ENCODE measurements at regions not wholly inside any gene's neighbourhood (a gene's known extent, or its start where the extent isn't known, plus 50 kb on each side); places are given as distances from the start of the nearest gene placed in this dataset.
A peak's percentile ranks its signal among the peaks of the same experiment; 100 is the strongest.

GRCh38 chr3:99163314-99163713 lies 261.8 kb upstream of the DCBLD2 start:
- no peak for DNase-seq
- 88% methylated on average over 3 of the region's 3 CpGs for WGBS
- H3K4ac ChIP-seq (ENCODE audit: low read depth in 1 of 2, low read length in 2 of 2): no peak overlapping the region

GRCh38 chr3:99159220-99159762 lies 257.8 kb upstream of the DCBLD2 start:
- H2BK12ac ChIP-seq (ENCODE audit: low read length in 2 of 2): no peak overlapping the region
- H3K27me3 ChIP-seq (ENCODE audit: control insufficient read depth in 1 of 2, insufficient read depth in 1 of 2, low read length in 2 of 2): no peaks in the 10 kb centered on the region
- H2AK5ac ChIP-seq (ENCODE audit: low read length, severe bottlenecking): no peak overlapping the region
- H2BK15ac ChIP-seq (ENCODE audit: low read depth, poor library complexity, severe bottlenecking): no peak overlapping the region
- no peak overlapping the region for H3K27ac ChIP-seq (ENCODE audit: low read length, poor library complexity, severe bottlenecking)
- H3K4ac ChIP-seq (ENCODE audit: low read depth in 1 of 2, low read length in 2 of 2): no peak overlapping the region
- H2AFZ ChIP-seq (ENCODE audit: low read depth, low read length): no peak overlapping the region
- H3K4me1 ChIP-seq (ENCODE audit: control insufficient read depth, insufficient read depth, low read depth, low read length): no peaks in the 10 kb centered on the region
- no peak overlapping the region for H2BK5ac ChIP-seq (ENCODE audit: low read depth, low read length, poor library complexity, severe bottlenecking)
- H3K4me2 ChIP-seq (ENCODE audit: low read length, poor library complexity, severe bottlenecking): no peak overlapping the region
- peak overlapping the region in 1 of 2 experiments; percentile 43 for H3K4me3 ChIP-seq (ENCODE audit: insufficient read depth in 1 of 2, low read depth in 1 of 2, low read length in 2 of 2)
- H4K91ac ChIP-seq (ENCODE audit: low read length): no peak overlapping the region
- no peak for DNase-seq
- no peak overlapping the region for H3K9ac ChIP-seq (ENCODE audit: low read length)
- H3K18ac ChIP-seq (ENCODE audit: low read depth in 1 of 2, low read length in 2 of 2): no peak overlapping the region
- H3K79me1 ChIP-seq (replicated peaks; ENCODE audit: low read length, poor library complexity, severe bottlenecking): no peaks in the 10 kb centered on the region
- no peak overlapping the region for H3K14ac ChIP-seq (ENCODE audit: low read length in 2 of 2)
- H4K8ac ChIP-seq (ENCODE audit: low read length): no peak overlapping the region
- no peak overlapping the region for H3K23ac ChIP-seq (ENCODE audit: low read length in 2 of 2)
- peaks cover 0 to 7% of the 10 kb centered on the region in 2 experiments for H3K36me3 ChIP-seq (ENCODE audit: control insufficient read depth in 1 of 2, insufficient read depth in 2 of 2, low read depth in 1 of 2, low read length in 2 of 2)
- peaks cover 39% of the 10 kb centered on the region for H3K9me3 ChIP-seq (ENCODE audit: control insufficient read depth, low read length)
- no peak overlapping the region for H2BK120ac ChIP-seq (ENCODE audit: low read depth, low read length)

More at GRCh38 chr3:99163314-99163713, 261.8 kb upstream of the DCBLD2 start:
- peaks cover 0 to 7% of the 10 kb centered on the region in 2 experiments for H3K36me3 ChIP-seq (ENCODE audit: control insufficient read depth in 1 of 2, insufficient read depth in 2 of 2, low read depth in 1 of 2, low read length in 2 of 2)
- H2BK15ac ChIP-seq (ENCODE audit: low read depth, poor library complexity, severe bottlenecking): no peak overlapping the region
- H3K23ac ChIP-seq (ENCODE audit: low read length in 2 of 2): no peak overlapping the region
- H2BK12ac ChIP-seq (ENCODE audit: low read length in 2 of 2): no peak overlapping the region
- H2BK5ac ChIP-seq (ENCODE audit: low read depth, low read length, poor library complexity, severe bottlenecking): no peak overlapping the region
- H4K91ac ChIP-seq (ENCODE audit: low read length): no peak overlapping the region
- H3K4me3 ChIP-seq (ENCODE audit: insufficient read depth in 1 of 2, low read depth in 1 of 2, low read length in 2 of 2): no peak overlapping the region
- H3K79me1 ChIP-seq (replicated peaks; ENCODE audit: low read length, poor library complexity, severe bottlenecking): no peaks in the 10 kb centered on the region
- no peak overlapping the region for H3K4me2 ChIP-seq (ENCODE audit: low read length, poor library complexity, severe bottlenecking)
- H3K9ac ChIP-seq (ENCODE audit: low read length): no peak overlapping the region
- H3K18ac ChIP-seq (ENCODE audit: low read depth in 1 of 2, low read length in 2 of 2): no peak overlapping the region
- H2AK5ac ChIP-seq (ENCODE audit: low read length, severe bottlenecking): no peak overlapping the region
- H3K27me3 ChIP-seq (ENCODE audit: control insufficient read depth in 1 of 2, insufficient read depth in 1 of 2, low read length in 2 of 2): no peaks in the 10 kb centered on the region
- H3K27ac ChIP-seq (ENCODE audit: low read length, poor library complexity, severe bottlenecking): no peak overlapping the region
- no peak overlapping the region for H2AFZ ChIP-seq (ENCODE audit: low read depth, low read length)
- H3K9me3 ChIP-seq (ENCODE audit: control insufficient read depth, low read length): peaks cover 20% of the 10 kb centered on the region
- no peak overlapping the region for H3K14ac ChIP-seq (ENCODE audit: low read length in 2 of 2)
- no peaks in the 10 kb centered on the region for H3K4me1 ChIP-seq (ENCODE audit: control insufficient read depth, insufficient read depth, low read depth, low read length)
- no peak overlapping the region for H2BK120ac ChIP-seq (ENCODE audit: low read depth, low read length)
- no peak overlapping the region for H4K8ac ChIP-seq (ENCODE audit: low read length)

- H3K27me3 ChIP-seq (ENCODE audit: control insufficient read depth in 1 of 2, insufficient read depth in 1 of 2, low read length in 2 of 2): no peaks in the 10 kb centered on the region
- no peak overlapping the region for H3K4me2 ChIP-seq (ENCODE audit: low read length, poor library complexity, severe bottlenecking)
- H3K36me3 ChIP-seq (ENCODE audit: control insufficient read depth in 1 of 2, insufficient read depth in 2 of 2, low read depth in 1 of 2, low read length in 2 of 2): no peaks in the 10 kb centered on the region
- no peak overlapping the region for H4K91ac ChIP-seq (ENCODE audit: low read length)
- no peak overlapping the region for H4K8ac ChIP-seq (ENCODE audit: low read length)
- H3K4me1 ChIP-seq (ENCODE audit: control insufficient read depth, insufficient read depth, low read depth, low read length): no peaks in the 10 kb centered on the region
- peaks cover 3% of the 10 kb centered on the region for H3K9me3 ChIP-seq (ENCODE audit: control insufficient read depth, low read length)
- no peak overlapping the region for H3K18ac ChIP-seq (ENCODE audit: low read depth in 1 of 2, low read length in 2 of 2)
- H2BK12ac ChIP-seq (ENCODE audit: low read length in 2 of 2): no peak overlapping the region
- no peaks in the 10 kb centered on the region for H3K79me1 ChIP-seq (replicated peaks; ENCODE audit: low read length, poor library complexity, severe bottlenecking)
- H3K23ac ChIP-seq (ENCODE audit: low read length in 2 of 2): no peak overlapping the region
- DNase-seq: no peak
- no peak overlapping the region for H2BK5ac ChIP-seq (ENCODE audit: low read depth, low read length, poor library complexity, severe bottlenecking)
- H2BK120ac ChIP-seq (ENCODE audit: low read depth, low read length): no peak overlapping the region
- H3K14ac ChIP-seq (ENCODE audit: low read length in 2 of 2): no peak overlapping the region
- H3K4me3 ChIP-seq (ENCODE audit: insufficient read depth in 1 of 2, low read depth in 1 of 2, low read length in 2 of 2): no peak overlapping the region
- no peak overlapping the region for H2BK15ac ChIP-seq (ENCODE audit: low read depth, poor library complexity, severe bottlenecking)
- H2AFZ ChIP-seq (ENCODE audit: low read depth, low read length): no peak overlapping the region
- H3K9ac ChIP-seq (ENCODE audit: low read length): no peak overlapping the region
- WGBS: 100% methylated on average over 1 of the region's 1 CpG
- no peak overlapping the region for H3K27ac ChIP-seq (ENCODE audit: low read length, poor library complexity, severe bottlenecking)
- no peak overlapping the region for H3K4ac ChIP-seq (ENCODE audit: low read depth in 1 of 2, low read length in 2 of 2)
- no peak overlapping the region for H2AK5ac ChIP-seq (ENCODE audit: low read length, severe bottlenecking)
Measured at GRCh38 chr3:99145031-99145430, 243.5 kb upstream of the DCBLD2 start.

- H3K4ac ChIP-seq (ENCODE audit: low read depth in 1 of 2, low read length in 2 of 2): no peak overlapping the region
- no peak overlapping the region for H3K18ac ChIP-seq (ENCODE audit: low read depth in 1 of 2, low read length in 2 of 2)
- H3K4me2 ChIP-seq (ENCODE audit: low read length, poor library complexity, severe bottlenecking): no peak overlapping the region
- H2BK15ac ChIP-seq (ENCODE audit: low read depth, poor library complexity, severe bottlenecking): no peak overlapping the region
- DNase-seq: no peak
- no peak overlapping the region for H3K14ac ChIP-seq (ENCODE audit: low read length in 2 of 2)
- no peak overlapping the region for H2AFZ ChIP-seq (ENCODE audit: low read depth, low read length)
- no peak overlapping the region for H2BK120ac ChIP-seq (ENCODE audit: low read depth, low read length)
- no peaks in the 10 kb centered on the region for H3K79me1 ChIP-seq (replicated peaks; ENCODE audit: low read length, poor library complexity, severe bottlenecking)
- no peaks in the 10 kb centered on the region for H3K4me1 ChIP-seq (ENCODE audit: control insufficient read depth, insufficient read depth, low read depth, low read length)
- peaks cover 3% of the 10 kb centered on the region for H3K9me3 ChIP-seq (ENCODE audit: control insufficient read depth, low read length)
- no peak overlapping the region for H2AK5ac ChIP-seq (ENCODE audit: low read length, severe bottlenecking)
- 33% methylated on average over 1 of the region's 3 CpGs for WGBS
- no peaks in the 10 kb centered on the region for H3K27me3 ChIP-seq (ENCODE audit: control insufficient read depth in 1 of 2, insufficient read depth in 1 of 2, low read length in 2 of 2)
- no peaks in the 10 kb centered on the region for H3K36me3 ChIP-seq (ENCODE audit: control insufficient read depth in 1 of 2, insufficient read depth in 2 of 2, low read depth in 1 of 2, low read length in 2 of 2)
- no peak overlapping the region for H3K23ac ChIP-seq (ENCODE audit: low read length in 2 of 2)
- H4K91ac ChIP-seq (ENCODE audit: low read length): no peak overlapping the region
- no peak overlapping the region for H2BK5ac ChIP-seq (ENCODE audit: low read depth, low read length, poor library complexity, severe bottlenecking)
- no peak overlapping the region for H3K4me3 ChIP-seq (ENCODE audit: insufficient read depth in 1 of 2, low read depth in 1 of 2, low read length in 2 of 2)
- no peak overlapping the region for H3K9ac ChIP-seq (ENCODE audit: low read length)
- no peak overlapping the region for H4K8ac ChIP-seq (ENCODE audit: low read length)
- H2BK12ac ChIP-seq (ENCODE audit: low read length in 2 of 2): no peak overlapping the region
- H3K27ac ChIP-seq (ENCODE audit: low read length, poor library complexity, severe bottlenecking): no peak overlapping the region
Measured at GRCh38 chr3:99143493-99143892, 242.0 kb upstream of the DCBLD2 start.
